Mucosa of rectum (tissue), 2 donors: ENCODE measurements at regions not wholly inside any gene's neighbourhood (a gene's known extent, or its start where the extent isn't known, plus 50 kb on each side); places are given as distances from the start of the nearest gene placed in this dataset.

ENCODE experiments used
- H3K27ac ChIP-seq, 2 donors: one replicate each; pipeline ENCODE4 v1.7.0; 2013; ENCODE audit warnings: inconsistent platforms in 2 of 2, low read depth in 2 of 2, low read length in 2 of 2
- H3K27me3 ChIP-seq, 2 donors: one replicate each; pipeline ENCODE4 v1.7.0; 2013; ENCODE audit warnings: low read length in 2 of 2; ENCODE audit not compliant: control insufficient read depth in 2 of 2, insufficient read depth in 2 of 2
- H3K36me3 ChIP-seq, 2 donors: one replicate each; pipeline ENCODE4 v1.7.0; 2013; ENCODE audit warnings: low read length in 2 of 2; ENCODE audit not compliant: control insufficient read depth in 2 of 2, insufficient read depth in 2 of 2
- H3K4me1 ChIP-seq, 2 donors: one replicate each; pipeline ENCODE4 v1.7.0; 2013; ENCODE audit warnings: low read length in 2 of 2, mild to moderate bottlenecking in 1 of 2; ENCODE audit not compliant: control insufficient read depth in 2 of 2, insufficient read depth in 2 of 2
- H3K4me3 ChIP-seq, 2 donors: one replicate each; pipeline ENCODE4 v1.7.0; 2013; ENCODE audit warnings: low read length in 2 of 2
- H3K9ac ChIP-seq, 2 donors: one replicate each; pipeline ENCODE4 v1.7.0; 2013; ENCODE audit warnings: low read length in 2 of 2, low read depth in 1 of 2, mild to moderate bottlenecking in 1 of 2
- H3K9me3 ChIP-seq, 2 donors: one replicate each; pipeline ENCODE4 v1.7.0; 2013; ENCODE audit warnings: low read length in 2 of 2; ENCODE audit not compliant: control insufficient read depth in 2 of 2
- donor health status: healthy.
- donor health status: Normal muscosa, but diverticular disease.

- Histone ChIP-seq H3K4me3 (no peak overlapping the region), H3K36me3 (no peaks in the 10 kb centered on the region), H3K27ac (no peak overlapping the region), H3K4me1 (no peaks in the 10 kb centered on the region), H3K9ac (no peak overlapping the region), H3K9me3 (no peaks in the 10 kb centered on the region), H3K27me3 (no peaks in the 10 kb centered on the region)
Observed at GRCh38 chr18:59960272-59960671, 60.5 kb downstream of the PMAIP1 start.

GRCh38 chr18:59959606-59960005 lies 59.8 kb downstream of the PMAIP1 start:
- no peak overlapping the region for H3K27ac ChIP-seq
- H3K36me3 ChIP-seq = no peaks in the 10 kb centered on the region
- H3K4me3 ChIP-seq = no peak overlapping the region
- H3K9ac ChIP-seq = no peak overlapping the region
- no peaks in the 10 kb centered on the region for H3K9me3 ChIP-seq
- H3K27me3 ChIP-seq = no peaks in the 10 kb centered on the region
- no peaks in the 10 kb centered on the region for H3K4me1 ChIP-seq

GRCh38 chr18:59959073-59959472 lies 59.3 kb downstream of the PMAIP1 start:
- Histone ChIP-seq H3K9me3 (no peaks in the 10 kb centered on the region), H3K4me1 (no peaks in the 10 kb centered on the region), H3K36me3 (no peaks in the 10 kb centered on the region), H3K4me3 (no peak overlapping the region), H3K27ac (no peak overlapping the region), H3K9ac (no peak overlapping the region), H3K27me3 (no peaks in the 10 kb centered on the region)

- H3K9me3 ChIP-seq = no peaks in the 10 kb centered on the region
- no peak overlapping the region for H3K4me3 ChIP-seq
- H3K9ac ChIP-seq = no peak overlapping the region
- H3K4me1 ChIP-seq = no peaks in the 10 kb centered on the region
- H3K36me3 ChIP-seq = no peaks in the 10 kb centered on the region
- no peaks in the 10 kb centered on the region for H3K27me3 ChIP-seq
- no peak overlapping the region for H3K27ac ChIP-seq
Observed at GRCh38 chr18:59957957-59958356, 58.2 kb downstream of the PMAIP1 start.

GRCh38 chr18:59954755-59955156 lies 55.0 kb downstream of the PMAIP1 start:
- no peak overlapping the region for H3K27ac ChIP-seq
- H3K9me3 ChIP-seq = no peaks in the 10 kb centered on the region
- H3K27me3 ChIP-seq = no peaks in the 10 kb centered on the region
- no peaks in the 10 kb centered on the region for H3K4me1 ChIP-seq
- no peak overlapping the region for H3K9ac ChIP-seq
- H3K4me3 ChIP-seq = no peak overlapping the region
- H3K36me3 ChIP-seq = no peaks in the 10 kb centered on the region

GRCh38 chr18:59954241-59954640 lies 54.4 kb downstream of the PMAIP1 start:
- Histone ChIP-seq H3K4me1 (no peaks in the 10 kb centered on the region), H3K27me3 (no peaks in the 10 kb centered on the region), H3K9ac (no peak overlapping the region), H3K27ac (no peak overlapping the region), H3K9me3 (no peaks in the 10 kb centered on the region), H3K4me3 (no peak overlapping the region), H3K36me3 (no peaks in the 10 kb centered on the region)
